ENCODE measurements at regions not wholly inside any gene's neighbourhood (a gene's known extent, or its start where the extent isn't known, plus 50 kb on each side); places are given as distances from the start of the nearest gene placed in this dataset.

DNA sequence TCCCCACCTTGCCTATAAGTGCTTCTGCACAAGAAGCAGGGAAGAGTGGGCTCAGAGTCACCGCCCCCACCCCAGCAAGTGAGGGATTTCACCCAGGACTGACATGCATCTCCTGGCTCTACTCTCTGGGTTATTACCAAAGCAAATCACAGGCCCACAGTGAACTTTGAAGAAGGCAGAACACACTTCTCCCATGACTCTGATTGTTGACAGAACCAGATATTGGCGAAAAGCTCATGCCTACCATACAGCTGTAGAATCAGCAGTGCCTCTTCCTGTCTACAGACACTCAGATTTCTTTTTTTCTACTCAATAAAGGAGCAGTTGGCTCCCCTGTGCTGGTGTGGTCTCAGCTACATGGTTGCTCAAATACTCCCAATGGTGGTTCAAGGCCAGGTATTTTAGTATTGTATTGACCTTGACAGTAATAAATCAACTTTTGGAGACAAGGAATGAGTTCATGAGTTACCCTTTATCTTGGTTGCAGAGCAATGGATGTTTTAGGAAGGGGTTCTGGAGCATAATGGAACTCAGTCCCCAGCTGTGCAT, 512.9 kb upstream of the ID2 start:
- TF ChIP-seq POLR2A (IDR thresholded peaks at IDR 0.05) (no peak), POLR2AphosphoS5 (IDR thresholded peaks at IDR 0.05) (no peak), EP300 (IDR thresholded peaks at IDR 0.05) (no peak)
- TF ChIP-seq, protein P1, sequence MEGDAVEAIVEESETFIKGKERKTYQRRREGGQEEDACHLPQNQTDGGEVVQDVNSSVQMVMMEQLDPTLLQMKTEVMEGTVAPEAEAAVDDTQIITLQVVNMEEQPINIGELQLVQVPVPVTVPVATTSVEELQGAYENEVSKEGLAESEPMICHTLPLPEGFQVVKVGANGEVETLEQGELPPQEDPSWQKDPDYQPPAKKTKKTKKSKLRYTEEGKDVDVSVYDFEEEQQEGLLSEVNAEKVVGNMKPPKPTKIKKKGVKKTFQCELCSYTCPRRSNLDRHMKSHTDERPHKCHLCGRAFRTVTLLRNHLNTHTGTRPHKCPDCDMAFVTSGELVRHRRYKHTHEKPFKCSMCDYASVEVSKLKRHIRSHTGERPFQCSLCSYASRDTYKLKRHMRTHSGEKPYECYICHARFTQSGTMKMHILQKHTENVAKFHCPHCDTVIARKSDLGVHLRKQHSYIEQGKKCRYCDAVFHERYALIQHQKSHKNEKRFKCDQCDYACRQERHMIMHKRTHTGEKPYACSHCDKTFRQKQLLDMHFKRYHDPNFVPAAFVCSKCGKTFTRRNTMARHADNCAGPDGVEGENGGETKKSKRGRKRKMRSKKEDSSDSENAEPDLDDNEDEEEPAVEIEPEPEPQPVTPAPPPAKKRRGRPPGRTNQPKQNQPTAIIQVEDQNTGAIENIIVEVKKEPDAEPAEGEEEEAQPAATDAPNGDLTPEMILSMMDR (IDR thresholded peaks at IDR 0.05): no peak
